GM19193 (cell line): ENCODE measurements at regions not wholly inside any gene's neighbourhood (a gene's known extent, or its start where the extent isn't known, plus 50 kb on each side); places are given as distances from the start of the nearest gene placed in this dataset.

Experiments
- POLR2A ChIP-seq: IDR thresholded peaks from 4 replicates; pipeline ENCODE4 v1.6.1; 2011; ENCODE audit not compliant: insufficient read depth, insufficient read length; ENCODE audit errors: extremely low read depth

DNA sequence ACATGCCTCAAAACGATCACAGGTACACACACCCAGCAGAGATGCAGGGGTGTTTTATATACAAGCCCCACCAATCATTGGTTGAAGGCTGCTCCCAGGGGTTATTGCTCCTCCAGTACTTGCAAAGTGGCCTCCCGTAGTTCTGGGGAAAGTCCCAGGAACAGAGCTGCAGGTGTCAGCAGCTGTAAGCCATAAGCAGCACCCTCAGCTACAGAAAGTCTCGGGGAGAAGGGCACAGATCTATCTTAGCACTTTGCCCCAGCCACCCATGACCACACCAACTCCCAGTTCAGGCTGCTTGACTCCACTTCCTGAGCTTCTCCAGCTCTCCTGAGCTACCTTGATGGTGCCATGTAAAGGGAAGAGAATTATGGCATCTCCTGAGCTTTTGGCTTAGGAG, 222.7 kb upstream of the GJB5 start:
- peak; percentile 33 for TF ChIP-seq POLR2A

- TF ChIP-seq POLR2A = no peak
Measured at GRCh38 chr1:34538481-34538880, 216.4 kb upstream of the GJB5 start.

- no peak for TF ChIP-seq POLR2A
Measured at GRCh38 chr1:34547046-34547674, 207.7 kb upstream of the GJB5 start.

GRCh38 chr1:34549199-34549598, 205.6 kb upstream of the GJB5 start:
- no peak for TF ChIP-seq POLR2A

DNA sequence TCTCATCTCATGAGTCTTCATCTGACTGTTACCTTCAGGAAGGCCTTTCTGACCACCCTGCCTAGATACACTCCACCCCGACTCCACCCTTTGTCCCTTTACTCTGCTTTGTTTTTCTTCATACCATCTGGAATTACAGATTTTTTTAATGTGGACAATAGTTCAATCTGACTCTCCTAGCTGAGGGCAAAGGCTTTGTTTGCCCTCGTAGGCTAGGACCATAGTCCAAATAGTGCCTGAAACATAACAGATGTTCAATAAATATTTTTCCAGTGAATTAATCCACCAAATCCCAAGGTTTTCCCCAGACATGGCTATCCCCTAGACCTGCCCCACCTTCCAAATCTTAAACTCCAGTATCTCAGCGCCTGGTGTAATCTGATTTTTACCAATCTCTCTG, 176.5 kb upstream of the GJB5 start:
- TF ChIP-seq POLR2A = no peak

- TF ChIP-seq POLR2A = no peak
Measured at GRCh38 chr1:34582356-34582755, 172.5 kb upstream of the GJB5 start.

DNA sequence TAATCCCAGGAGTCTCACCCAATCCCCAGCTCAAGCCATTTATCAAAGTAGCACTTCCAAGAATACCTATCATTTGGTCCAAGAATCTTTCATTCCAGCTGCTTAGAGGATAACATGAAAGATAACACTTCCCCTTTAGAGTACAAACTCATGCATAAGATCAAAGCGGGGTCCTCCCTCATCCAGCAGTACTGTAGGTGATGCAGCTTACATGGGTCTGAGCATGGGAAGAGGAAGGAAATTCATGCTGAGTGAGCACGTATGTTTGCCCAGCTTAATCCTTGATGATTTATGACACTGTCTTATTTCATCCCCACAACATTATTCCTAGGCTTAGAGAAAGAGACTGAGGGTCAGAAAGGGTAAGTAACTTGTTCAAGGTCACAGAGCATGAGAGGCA, 167.1 kb upstream of the GJB5 start:
- no peak for TF ChIP-seq POLR2A

DNA sequence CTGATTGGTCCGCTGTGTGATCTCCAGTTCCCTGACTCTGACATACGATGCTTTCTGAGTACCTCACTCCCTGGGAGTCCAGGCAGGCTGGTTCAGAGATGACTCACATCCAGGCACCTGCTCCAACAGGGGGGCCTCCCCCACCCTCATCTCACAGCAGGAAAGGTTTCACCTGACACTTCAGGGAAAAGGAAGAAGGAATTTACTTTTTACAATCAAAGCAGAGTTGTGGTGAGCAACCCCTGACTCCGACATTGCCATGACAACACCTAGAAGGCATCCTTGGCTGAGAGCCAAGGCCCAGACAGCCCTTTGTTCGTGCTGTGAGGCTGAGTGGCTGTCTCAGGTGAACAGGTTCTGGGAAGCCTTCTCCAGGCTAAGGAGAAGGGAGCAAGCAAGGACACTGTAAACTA, 164.6 kb upstream of the GJB5 start:
- TF ChIP-seq POLR2A = no peak

- no peak for TF ChIP-seq POLR2A
Measured at GRCh38 chr1:34591751-34592629, 162.9 kb upstream of the GJB5 start.

DNA sequence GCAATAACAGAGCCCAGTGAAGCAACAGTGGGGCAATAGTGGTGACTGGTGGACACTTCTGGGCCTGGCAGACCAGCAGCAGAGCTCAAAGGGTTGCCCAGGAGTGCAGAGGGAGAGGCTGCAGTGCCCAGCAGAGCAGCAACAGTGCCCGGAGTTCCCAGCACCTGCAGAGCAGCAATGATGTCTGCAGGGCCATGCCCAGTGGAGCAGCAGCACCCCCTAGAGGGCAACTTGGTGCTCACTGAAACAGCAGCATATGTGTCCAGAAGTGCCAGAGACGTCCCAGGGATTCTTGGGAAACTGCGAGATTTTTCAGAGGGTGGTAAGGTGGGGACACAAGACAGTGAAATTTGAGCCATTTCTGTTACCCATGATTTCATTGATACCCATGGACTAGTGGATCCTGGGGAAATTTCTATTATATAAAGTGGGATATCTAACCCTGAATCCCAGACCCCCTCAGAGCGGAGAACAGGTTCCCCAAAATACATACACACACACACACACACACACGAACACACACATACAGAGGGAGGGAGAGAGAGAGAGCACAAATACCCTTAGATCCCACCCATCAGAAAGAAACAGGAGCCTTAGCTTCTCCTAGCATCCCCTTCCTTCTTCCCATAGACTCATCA, 156.9 kb upstream of the GJB5 start:
- no peak for TF ChIP-seq POLR2A

- no peak for TF ChIP-seq POLR2A
Measured at GRCh38 chr1:34602907-34603306, 151.9 kb upstream of the GJB5 start.

- TF ChIP-seq POLR2A = no peak
Measured at GRCh38 chr1:34603594-34603993, 151.3 kb upstream of the GJB5 start.

GRCh38 chr1:34606504-34606903, 148.3 kb upstream of the GJB5 start:
- no peak for TF ChIP-seq POLR2A

GRCh38 chr1:34610063-34610462, 144.8 kb upstream of the GJB5 start:
- TF ChIP-seq POLR2A = no peak

DNA sequence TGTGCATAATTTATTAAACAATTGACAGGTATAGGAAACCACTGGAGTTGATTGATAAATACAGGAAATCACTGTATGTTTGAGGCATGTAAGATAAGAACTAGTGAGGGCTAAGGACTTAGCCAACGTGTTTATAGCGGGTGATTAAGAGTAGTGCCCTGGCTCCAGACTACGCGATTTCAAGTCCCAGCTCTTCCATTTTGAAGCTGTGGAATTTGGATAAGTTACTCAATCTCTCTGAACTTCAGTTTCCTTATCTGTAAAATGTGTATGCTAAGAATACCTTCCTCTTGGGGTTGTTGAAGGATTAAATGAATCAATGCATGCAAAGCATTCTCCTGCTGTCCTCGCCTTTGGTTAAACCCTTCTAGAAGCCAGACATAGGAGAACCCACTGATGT, 143.3 kb upstream of the GJB5 start:
- no peak for TF ChIP-seq POLR2A
